NCI-H1417 treated with DMSO at 0.1 percent for 48 hours (cell line): ENCODE measurements at regions not wholly inside any gene's neighbourhood (a gene's known extent, or its start where the extent isn't known, plus 50 kb on each side); places are given as distances from the start of the nearest gene placed in this dataset.
"Not testable (repeated sequence)": the region's sequence is repeated elsewhere in the genome, so short reads cannot be mapped to it uniquely, and the experiment has no call there.

Experiments used
- DNase-seq: peaks from one replicate; lab custom pipeline; 2025; lab: John Stamatoyannopoulos, UW

DNA sequence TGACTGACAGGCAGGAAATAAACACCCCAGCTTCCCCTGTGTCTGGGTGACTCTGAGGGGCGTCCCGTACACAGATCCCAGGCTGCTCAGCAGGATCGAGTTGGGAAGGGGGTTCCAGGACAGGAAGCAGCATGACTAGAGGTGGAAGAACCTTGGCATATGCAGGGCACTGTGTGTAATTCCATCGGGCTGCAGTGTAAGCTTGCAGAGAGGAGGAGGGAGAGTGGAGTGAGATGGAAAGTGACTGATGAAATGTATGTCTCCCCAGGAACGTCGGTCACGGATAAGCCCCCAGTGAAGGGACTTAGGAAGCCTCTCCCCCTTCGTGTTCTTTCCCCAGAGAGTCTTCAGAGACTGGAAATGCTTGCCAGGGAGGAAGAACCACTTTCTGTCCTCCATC lies 198.4 kb upstream of the SULF2 start:
- not testable (repeated sequence) for DNase-seq

DNA sequence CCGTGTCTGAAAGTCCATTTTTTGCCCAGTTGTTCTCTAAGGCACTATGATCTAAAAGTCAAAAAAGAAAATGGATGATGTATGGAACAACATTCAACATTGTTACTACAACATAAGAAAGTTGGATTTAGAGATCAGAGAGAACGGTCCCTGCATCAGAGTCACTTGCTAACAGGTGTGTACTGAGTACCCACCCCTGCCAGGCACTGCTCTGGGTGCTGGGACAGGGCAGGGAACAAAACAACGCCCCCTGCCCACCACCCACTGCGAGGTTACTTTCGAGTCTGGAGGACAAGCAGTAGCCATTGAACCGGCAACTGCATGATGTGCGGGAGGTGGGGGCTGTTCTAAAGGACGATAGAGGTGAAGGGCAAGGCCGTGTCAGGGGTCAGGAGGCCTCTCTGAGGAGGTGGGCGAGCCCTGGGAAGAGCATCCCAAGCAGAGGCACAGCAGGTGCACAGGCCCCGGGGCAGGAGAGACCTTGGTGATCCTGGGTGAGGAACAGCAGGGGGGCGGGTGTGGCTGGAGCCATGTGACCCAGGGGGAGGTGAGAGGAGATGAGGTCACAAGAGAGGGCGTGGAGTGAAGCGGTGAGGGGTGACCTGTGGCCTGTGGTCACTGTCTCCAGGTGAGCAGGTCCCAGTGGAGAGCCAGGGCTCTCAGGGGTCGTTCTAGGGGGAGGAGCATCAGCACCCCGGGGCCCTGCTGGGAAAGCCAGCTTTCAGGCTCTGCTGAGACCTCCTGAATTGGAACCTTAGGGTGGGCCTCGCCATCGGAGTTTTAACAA lies 197.5 kb upstream of the SULF2 start:
- DNase-seq: no peak

DNA sequence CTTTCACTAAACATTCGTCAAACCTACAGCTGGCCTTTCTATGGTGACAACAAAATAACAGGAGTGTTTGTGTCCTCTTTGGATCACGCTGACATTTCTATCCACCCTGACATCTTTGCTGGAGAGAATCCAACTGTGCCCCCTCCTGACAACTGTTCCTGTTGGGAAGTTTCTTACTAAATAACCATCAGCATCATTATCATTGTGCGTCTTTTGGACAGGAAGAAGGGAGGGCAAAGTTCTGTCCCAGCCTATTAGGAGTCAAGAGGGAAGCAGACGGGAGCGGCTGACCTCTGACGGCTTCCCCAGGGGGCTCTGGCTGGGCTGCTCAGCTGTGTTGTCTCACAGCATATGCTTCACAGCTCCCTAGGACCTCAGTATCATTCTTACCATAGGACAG lies 195.9 kb upstream of the SULF2 start:
- DNase-seq: no peak

DNA sequence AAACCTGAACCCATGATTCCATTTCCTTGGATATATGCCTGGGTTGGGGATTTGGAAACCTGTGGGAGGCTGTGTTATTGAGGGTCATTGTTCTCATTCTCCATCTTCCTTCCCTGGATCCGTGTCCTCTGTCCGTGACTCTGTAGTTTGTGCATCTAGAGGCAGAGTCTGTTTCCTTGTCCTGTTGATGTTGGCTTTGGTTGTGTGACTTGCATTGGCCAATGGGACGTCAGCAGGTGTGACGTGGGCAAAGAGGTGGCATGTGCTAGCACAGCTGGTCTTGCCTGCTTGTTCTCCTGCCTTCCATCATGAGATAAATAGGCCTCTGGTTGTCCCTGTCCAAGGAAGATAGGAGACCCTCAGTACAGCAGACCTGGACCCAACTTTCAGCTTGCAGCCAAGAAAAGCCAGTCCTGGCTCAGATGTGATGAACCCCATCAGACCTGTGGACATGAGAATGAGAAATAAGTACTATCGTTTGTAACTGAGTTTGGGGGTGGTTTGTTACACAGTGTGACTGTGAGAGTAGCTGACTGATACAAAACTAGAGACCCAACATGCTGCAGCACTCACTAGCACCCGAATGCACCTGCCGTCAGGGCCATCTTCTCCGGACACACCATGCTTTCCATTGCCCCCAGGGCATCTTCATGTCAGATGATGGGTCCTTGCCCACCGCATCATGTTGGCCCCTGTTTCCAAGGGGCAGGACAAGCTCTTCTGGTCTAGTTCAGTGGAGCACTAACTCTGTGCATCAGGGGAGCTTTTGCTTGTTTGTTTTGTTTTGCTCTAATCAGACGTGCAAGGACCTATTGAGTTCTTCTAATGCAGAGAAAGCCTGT lies 195.3 kb upstream of the SULF2 start:
- no peak for DNase-seq

DNA sequence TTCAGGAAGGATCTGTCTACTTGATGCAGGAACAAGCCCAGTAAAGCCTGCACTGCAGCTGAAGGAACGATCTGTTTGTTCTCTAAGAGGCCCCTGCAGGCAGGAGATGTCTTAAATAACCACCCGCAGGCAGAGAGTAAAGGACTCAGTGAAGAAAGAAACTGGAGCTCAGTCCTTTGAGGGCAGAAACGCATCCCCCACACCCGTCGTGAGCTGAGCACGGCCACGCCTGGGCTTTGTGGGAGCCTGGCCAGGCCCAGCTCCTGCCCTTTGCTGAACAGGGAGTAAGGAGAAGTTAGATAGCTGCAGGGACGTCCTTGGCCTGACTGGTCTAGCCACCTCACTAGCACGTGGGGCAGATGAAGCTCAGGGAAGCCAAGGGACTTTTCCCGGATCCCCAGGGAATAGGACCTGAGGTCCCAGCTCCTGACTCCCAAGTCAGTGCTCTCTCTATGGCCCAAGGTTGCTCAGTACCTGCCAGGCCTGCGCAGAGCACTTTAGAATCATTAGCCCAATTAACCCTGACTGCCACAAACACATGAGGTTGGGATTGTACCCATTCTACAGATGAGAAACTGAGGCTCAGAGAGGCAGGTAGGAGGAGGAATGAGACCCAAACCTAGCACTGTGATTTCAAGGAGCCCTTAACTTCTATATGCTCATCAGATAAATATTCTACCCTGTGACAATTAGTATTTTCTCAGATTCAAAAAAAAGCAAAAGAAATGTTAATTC lies 194.2 kb upstream of the SULF2 start:
- not testable (repeated sequence) for DNase-seq

DNA sequence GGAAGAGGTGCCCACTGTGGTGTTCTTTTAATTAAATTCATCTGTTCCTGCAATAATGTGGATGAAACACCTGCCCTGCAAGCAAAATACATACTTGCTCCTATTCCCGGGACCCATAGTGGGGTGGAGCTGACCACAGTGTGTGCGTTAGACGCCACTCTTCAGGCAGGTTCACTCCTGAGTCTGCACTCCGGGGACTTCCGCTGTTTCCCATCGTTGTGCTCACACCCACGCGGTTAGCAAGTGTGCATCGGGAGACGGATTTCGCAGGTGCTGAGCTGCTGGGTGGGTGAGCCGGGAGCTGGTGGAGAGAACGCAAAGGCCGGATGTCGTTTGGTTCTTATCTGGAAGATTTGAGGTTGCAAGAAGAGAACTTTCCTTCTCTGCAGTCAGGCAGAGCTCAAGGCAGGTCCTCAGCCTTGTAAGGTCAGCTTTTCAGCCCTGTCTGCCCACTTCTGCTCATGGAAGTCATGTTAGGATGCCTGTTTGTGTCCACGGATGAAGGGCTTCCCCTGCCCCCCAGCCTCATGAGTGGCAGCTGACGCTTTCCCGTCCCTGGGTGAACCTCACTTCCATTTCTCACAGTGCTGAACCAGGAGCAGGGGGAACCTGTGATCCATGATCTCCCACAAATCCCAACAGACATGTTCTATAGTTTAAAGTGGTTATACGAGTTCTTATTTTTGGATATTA lies 193.3 kb upstream of the SULF2 start:
- DNase-seq: not testable (repeated sequence)

DNA sequence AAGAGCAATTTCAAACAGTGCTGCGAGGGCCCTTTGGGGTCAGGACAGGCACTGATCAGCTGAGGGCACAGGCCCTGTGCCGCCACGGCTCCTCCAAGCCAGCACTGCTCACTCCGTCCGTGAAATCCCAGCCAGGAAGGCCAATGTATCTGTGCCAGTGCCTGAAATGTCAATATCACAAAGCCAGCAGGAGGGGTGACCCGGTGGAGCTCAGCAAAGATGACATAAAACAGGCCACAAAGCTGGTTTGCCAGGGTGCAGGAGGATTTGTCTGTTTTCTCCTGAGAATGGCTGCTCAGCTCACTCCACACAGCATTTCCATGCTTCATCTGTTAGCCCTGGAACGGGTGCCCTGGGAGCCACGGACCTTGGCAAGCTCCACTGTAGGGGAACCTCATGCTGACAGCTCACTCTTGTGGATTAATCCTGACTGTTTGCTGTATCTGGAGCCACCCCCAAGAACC lies 192.5 kb upstream of the SULF2 start:
- DNase-seq: not testable (repeated sequence)

DNA sequence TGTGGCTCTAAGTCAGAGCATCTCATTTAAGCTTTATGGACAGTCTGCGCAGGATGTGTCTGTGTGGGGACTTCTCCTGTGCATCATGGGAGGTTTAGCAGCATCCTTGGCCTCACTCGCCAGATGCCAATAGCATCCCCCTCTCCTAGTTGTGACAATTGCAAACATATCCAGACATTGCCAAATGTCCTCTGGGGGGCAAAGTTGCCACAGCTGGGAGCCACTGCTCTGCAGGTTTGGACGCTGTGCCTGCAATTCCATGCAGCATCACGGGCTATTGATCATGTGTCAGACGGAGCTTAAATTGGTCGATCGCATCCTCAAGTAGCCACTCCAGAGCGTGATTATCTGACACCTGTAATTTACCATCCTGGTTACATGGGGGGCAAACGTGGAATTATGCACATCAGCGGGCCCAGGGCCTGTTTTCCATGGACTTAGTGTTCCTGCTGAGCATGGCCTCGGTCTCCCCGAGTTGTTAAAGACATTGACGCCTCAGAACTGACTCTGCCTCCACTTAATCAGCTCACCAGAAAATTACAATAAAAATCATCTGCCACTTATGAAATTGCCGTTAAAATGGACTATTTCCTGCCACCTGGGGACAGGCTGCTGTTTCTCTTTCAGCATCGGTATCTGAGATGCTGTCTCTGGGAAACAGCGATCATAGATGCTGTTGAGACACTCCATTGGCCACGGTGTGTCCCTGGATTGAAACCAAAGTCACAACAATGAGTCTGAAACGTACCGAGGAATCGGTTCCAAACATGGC lies 191.9 kb upstream of the SULF2 start:
- not testable (repeated sequence) for DNase-seq

DNA sequence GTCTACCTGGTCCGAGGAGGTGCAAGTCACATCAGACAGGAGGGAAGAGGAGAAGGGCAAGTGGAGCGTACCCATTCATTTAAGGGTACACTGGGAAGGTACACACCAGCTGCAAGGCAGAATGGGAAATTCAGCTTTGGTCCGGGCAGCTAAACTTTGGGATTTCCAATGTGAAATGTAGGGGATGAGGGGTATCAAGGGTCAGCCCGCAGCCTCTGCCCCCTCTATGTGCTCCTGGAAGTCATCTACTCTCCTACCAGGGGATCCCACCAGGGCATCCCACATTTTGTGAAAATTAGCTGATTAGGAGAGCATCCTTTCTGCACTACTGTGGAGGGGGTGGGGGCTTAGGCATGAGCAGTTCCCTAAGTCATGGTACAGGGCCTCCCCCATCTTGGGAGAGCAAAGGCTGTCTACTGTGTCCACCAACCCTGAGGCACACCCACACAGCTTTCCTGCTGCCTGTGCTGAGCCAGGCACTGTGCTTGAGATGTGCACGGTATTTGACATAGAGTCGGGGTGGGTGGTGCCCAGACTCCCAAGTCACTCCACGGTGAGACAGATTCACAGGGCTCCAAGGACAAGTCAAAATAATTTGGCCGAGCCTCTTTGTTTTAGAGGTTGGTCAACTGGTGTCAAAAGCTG lies 189.1 kb upstream of the SULF2 start:
- no peak for DNase-seq

DNA sequence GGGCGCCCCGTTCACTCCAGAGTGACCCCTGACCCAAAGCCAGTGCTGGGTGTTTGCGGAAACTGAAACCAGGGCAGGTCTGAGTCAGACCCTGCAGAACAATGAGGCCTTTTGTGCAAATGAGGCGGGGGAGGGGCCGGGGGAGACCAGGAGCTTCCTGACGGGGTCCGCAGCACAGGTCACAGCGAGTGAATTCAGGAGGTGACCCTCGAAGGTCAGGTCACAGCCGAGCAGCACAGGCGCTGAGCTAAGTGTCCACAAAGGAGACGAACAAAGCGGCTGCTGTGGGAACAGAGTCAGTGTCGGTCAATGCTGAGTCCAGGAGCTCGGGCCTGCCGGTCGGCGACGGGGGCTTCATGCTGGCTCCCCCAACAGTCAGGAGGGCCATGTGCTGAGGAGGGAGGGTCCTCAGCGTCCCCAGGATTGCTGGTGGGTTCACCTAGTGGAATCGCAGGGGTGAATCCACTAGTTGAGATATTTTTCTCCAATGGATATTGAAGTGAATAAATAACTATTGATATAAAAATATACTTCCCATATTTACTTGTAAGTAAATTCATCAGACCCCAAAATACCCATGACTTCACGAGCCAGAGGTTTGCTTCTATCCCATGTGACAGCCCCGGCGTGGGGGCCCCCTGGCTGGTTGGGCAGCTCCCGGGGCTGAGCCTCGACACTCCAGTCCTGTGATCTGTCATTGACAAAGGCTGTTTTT lies 188.4 kb upstream of the SULF2 start:
- DNase-seq: no peak

DNA sequence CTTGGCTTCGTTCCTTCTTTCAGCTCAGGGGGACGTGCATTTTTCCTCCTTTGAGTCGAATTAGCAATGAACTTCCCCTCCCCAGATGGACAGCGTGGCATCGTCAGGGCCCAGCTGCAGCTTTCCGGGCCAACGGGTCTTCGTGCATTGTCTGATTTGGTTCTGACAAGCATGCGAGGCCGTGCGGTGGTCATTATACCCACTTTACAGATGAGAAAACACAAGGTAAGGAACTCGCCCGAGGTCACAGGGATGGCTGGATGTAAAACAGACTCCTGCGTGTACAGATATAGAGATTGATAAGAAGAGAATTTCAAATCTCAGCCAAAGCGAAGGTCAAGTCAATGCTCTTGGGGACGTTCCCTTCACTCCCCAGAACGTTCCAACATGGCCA lies 187.6 kb upstream of the SULF2 start:
- DNase-seq: no peak

DNA sequence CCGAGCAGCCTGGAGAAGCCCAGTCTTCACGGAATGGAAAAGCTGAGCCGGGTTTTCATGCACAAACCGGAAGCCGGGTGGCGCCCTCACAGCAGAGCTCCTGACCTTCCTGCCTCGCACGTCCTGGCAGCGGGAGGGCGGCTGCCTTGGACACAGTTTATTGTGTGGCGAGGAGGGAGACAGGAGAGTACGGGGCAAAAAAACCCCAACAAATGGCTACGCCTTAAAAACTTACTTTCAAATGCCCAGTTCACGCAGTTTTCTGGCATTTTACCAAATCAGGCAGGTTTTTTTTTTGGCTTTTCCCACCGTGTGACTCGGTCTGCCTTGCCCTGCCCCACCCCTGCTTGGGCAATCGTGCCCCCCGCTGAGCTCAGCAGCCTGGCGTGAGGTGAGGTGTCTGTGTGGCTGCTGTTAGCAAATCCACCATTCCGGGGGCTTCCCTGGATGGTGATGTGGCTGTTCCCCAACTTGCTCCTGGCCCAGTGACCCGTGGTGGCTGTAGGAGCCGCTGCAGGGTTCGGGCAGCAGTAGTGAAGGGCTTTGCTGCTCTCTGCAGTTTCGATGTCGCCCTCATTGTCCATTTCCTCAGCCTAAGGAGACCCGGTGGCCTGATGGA lies 187.1 kb upstream of the SULF2 start:
- not testable (repeated sequence) for DNase-seq

DNA sequence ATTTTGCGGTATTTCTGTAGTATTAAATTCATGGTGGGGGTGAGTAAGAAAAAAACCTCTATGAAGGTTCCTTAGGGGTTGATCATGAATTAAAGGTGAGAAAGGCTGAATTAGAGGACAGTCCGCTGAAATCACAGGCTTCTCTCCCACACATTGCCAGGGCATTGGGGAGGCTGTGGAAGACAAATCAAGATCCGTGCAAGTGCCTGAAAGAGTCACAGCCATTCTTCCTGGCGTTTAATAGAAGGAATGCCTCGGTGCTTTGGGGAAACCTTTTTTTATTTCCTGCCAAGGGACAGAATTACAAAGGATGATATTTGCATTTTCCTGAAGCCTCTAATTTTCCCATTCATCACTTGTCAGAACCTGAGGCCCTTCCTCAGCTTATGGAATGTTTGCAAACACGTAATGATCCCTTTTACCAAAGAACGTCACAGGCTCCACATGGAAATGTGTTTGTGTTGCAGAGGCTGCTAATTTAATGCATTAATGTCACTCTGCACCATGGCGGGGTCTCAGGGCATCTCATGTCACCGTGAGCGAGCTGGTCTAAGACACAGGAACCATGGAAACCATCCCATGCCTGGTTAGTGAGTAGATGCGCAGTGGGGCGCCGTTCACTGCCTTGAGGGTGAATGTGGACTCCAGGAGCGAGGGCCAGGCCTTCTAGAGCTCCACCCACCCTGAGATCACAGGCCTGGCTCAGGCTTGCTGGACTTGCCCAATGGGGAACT lies 185.9 kb upstream of the SULF2 start:
- DNase-seq: peak; percentile 8

DNA sequence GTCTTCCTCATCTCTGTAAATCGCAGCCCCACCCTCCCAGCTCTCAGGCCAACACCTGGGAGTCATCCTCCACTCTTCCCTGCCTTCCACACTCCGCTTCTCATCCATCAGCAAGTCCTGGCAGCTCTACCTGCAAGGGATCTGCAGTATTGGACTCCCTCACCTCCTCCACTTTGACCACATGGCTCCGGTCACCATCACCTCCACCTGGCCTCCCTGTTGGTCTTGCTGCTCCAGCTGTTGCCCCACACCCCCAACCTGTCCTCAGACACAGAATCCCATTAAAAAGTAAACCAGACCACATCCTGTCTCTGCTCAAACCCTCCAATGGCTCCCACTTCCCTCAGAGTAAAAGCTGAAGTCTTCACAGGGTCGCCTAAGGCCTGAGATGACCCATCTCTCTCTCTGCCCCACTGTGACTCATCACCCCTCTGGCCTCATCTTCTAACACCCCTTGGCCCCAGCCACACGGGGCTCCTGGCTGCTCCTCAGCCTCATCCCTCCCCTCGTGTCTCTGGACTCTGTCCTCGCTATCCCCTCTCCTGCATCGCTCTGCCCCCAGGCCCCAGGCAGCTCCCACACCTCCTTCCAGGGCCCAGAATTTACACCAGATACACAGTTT lies 185.1 kb upstream of the SULF2 start:
- DNase-seq: no peak

DNA sequence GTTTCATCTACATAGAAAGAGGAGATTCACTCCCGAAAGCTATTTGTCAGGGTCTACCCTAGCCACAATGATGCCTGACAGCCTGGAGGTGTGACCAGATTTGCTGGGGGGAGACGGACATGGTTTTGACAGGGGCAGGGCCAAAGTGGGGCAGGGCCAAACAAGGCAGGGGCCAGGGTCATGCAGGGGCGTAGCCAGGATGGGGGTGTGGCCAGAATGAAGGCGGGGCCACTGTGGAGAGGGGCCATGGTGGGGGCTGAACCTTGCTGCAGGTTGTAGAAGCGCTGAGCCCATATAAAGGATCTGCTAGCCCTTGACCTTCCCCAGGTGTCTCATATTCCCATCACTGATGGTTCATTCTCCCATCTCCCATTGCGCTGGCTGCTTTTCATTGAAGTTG lies 184.1 kb upstream of the SULF2 start:
- DNase-seq: no peak

DNA sequence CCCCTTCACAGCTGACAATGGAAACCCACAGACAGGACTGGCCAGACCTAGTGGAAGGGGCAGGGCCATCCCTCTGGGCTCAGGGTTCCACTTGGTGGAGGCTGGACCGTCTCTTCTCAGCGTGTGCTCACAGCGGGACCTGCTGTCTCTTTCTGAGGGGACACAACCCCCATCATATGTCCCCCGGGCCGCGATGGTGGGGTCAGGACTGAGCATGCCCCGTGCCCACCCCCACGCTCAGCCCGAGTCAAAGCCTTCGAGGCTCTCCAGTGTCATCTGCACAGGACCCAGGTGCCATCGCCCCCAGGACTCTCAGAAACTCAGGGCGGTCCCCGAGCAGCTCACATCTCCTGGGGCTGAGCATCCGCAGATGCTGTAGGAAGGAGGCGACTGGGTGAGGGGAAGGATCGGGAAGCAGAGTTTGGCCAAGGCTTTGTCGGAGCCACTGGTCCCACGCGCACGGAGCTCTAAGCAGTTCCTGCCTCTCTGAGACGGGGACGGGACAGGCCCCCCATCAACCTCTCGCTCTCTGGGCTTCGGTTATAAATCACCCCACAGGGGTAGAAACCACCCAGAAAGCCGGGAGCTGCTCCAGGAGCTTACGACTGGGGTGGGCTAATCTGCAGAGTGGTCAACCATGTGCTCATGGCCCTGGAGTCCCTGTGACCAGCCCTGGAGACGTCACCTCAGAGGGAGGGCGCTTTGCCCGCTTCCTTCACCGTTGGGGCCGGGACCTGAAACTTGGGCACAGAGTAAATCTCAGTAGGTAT lies 183.4 kb upstream of the SULF2 start:
- DNase-seq: no peak

DNA sequence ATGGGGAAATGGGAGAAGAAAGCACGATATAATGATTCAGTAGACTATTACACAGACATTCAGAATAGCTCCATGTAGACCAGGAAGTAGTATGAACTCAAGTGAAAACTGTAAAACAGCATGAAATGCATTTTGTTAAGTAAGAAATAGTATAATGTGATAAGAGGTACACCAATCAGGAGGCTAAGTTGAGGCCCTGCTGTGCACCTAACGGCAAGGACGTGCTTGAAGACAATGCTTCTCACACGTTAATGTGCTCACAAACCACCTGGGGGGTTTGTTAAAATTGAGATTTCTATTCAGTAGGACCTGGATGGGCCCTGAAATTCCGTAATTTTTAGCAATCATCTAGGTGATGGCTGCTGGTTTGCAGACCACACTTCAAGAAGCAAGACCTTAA lies 178.9 kb upstream of the SULF2 start:
- DNase-seq: no peak

DNA sequence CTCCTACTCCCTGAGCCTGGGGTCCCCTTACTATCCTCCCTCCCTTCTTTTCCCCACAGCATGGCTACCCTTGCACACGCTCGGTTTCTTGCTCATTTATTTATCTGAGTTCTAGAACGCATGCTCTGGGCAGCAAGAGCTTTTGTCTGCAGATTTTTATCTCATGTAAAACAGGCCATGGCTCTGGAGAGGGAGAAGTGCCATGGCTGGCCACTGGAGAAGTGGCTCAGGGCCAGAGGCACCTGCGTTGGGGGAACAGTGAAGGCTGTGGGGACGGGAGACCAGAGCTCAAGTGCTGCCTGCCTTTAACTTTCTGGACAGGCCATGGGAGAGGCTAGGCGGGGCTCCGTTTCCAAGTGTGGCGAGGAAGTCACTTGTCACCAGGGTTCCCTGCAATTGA lies 177.7 kb upstream of the SULF2 start:
- DNase-seq: no peak
